ENCODE measurements at regions not wholly inside any gene's neighbourhood (a gene's known extent, or its start where the extent isn't known, plus 50 kb on each side); places are given as distances from the start of the nearest gene placed in this dataset.

GRCh38 chr7:82530361-82530760, 86.8 kb upstream of the CACNA2D1 start:
- Histone ChIP-seq H3K27ac (ENCODE audit: low read length in 2 of 2) (no peak overlapping the region), H2AFZ (ENCODE audit: insufficient read depth, low read depth, low read length, poor library complexity, severe bottlenecking) (no peak overlapping the region), H3K79me2 (ENCODE audit: control insufficient read depth, insufficient read depth, low read length) (no peaks in the 10 kb centered on the region), H3K9ac (ENCODE audit: low read length) (no peak overlapping the region), H3K4me2 (replicated peaks; ENCODE audit: low read depth, low read length, poor library complexity, severe bottlenecking) (no peak overlapping the region), H3K4me3 (ENCODE audit: control extremely low read depth in 1 of 5, extremely low read depth in 1 of 5, insufficient read depth in 1 of 5, low read depth in 2 of 5, low read length in 4 of 5) (no peak overlapping the region), H3K9me3 (ENCODE audit: control extremely low read depth in 1 of 3, control insufficient read depth in 2 of 3, insufficient read depth in 1 of 3, low read length in 2 of 3) (no peaks in the 10 kb centered on the region), H3K27me3 (replicated peaks in 1 of 4; ENCODE audit: control extremely low read depth in 1 of 4, control insufficient read depth in 3 of 4, insufficient read depth in 4 of 4, low read length in 3 of 4) (no peaks in the 10 kb centered on the region), H3K4me1 (ENCODE audit: control insufficient read depth in 2 of 2, insufficient read depth in 2 of 2, low read length in 2 of 2) (no peaks in the 10 kb centered on the region), H4K20me1 (ENCODE audit: control insufficient read depth, insufficient read depth, low read length, poor library complexity, severe bottlenecking) (no peaks in the 10 kb centered on the region), H3K36me3 (replicated peaks in 1 of 2; ENCODE audit: control extremely low read depth in 1 of 2, control insufficient read depth in 1 of 2, extremely low read depth in 1 of 2, insufficient read depth in 2 of 2, low read length in 1 of 2) (no peaks in the 10 kb centered on the region)
- ATAC-seq (ENCODE audit: low read depth) (no peak), DNase-seq (no peak)
- no peaks in the 10 kb centered on the region for H3K9me3 Mint-ChIP-seq (ENCODE audit: insufficient read depth)
- H3K4me3 Mint-ChIP-seq: no peak overlapping the region
- intact Hi-C loops (cut with micrococcal nuclease): no loop called here
- POLR2A ChIA-PET: no interaction called here
- no peak overlapping the region for H3K27ac Mint-ChIP-seq
- CTCF ChIA-PET: no interaction called here
- H3K27me3 Mint-ChIP-seq: no peaks in the 10 kb centered on the region
- H3K4me1 Mint-ChIP-seq: no peaks in the 10 kb centered on the region
- 88% methylated on average over 3 of the region's 5 CpGs for WGBS (ENCODE audit: insufficient coverage)
- TF ChIP-seq, protein P1, sequence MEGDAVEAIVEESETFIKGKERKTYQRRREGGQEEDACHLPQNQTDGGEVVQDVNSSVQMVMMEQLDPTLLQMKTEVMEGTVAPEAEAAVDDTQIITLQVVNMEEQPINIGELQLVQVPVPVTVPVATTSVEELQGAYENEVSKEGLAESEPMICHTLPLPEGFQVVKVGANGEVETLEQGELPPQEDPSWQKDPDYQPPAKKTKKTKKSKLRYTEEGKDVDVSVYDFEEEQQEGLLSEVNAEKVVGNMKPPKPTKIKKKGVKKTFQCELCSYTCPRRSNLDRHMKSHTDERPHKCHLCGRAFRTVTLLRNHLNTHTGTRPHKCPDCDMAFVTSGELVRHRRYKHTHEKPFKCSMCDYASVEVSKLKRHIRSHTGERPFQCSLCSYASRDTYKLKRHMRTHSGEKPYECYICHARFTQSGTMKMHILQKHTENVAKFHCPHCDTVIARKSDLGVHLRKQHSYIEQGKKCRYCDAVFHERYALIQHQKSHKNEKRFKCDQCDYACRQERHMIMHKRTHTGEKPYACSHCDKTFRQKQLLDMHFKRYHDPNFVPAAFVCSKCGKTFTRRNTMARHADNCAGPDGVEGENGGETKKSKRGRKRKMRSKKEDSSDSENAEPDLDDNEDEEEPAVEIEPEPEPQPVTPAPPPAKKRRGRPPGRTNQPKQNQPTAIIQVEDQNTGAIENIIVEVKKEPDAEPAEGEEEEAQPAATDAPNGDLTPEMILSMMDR (IDR thresholded peaks at IDR 0.05): no peak
- TF ChIP-seq EZH2 (IDR thresholded peaks at IDR 0.05; ENCODE audit: borderline replicate concordance, insufficient read depth, low read depth, low read length, poor library complexity, severe bottlenecking): no peak

- Histone ChIP-seq H3K27me3 (replicated peaks in 1 of 4; ENCODE audit: control extremely low read depth in 1 of 4, control insufficient read depth in 3 of 4, insufficient read depth in 4 of 4, low read length in 3 of 4) (no peaks in the 10 kb centered on the region), H4K20me1 (ENCODE audit: control insufficient read depth, insufficient read depth, low read length, poor library complexity, severe bottlenecking) (no peaks in the 10 kb centered on the region), H3K36me3 (replicated peaks in 1 of 2; ENCODE audit: control extremely low read depth in 1 of 2, control insufficient read depth in 1 of 2, extremely low read depth in 1 of 2, insufficient read depth in 2 of 2, low read length in 1 of 2) (no peaks in the 10 kb centered on the region), H3K27ac (ENCODE audit: low read length in 2 of 2) (no peak overlapping the region), H2AFZ (ENCODE audit: insufficient read depth, low read depth, low read length, poor library complexity, severe bottlenecking) (no peak overlapping the region), H3K9ac (ENCODE audit: low read length) (no peak overlapping the region), H3K79me2 (ENCODE audit: control insufficient read depth, insufficient read depth, low read length) (no peaks in the 10 kb centered on the region), H3K4me3 (ENCODE audit: control extremely low read depth in 1 of 5, extremely low read depth in 1 of 5, insufficient read depth in 1 of 5, low read depth in 2 of 5, low read length in 4 of 5) (no peak overlapping the region), H3K4me2 (replicated peaks; ENCODE audit: low read depth, low read length, poor library complexity, severe bottlenecking) (no peak overlapping the region), H3K9me3 (ENCODE audit: control extremely low read depth in 1 of 3, control insufficient read depth in 2 of 3, insufficient read depth in 1 of 3, low read length in 2 of 3) (no peaks in the 10 kb centered on the region), H3K4me1 (ENCODE audit: control insufficient read depth in 2 of 2, insufficient read depth in 2 of 2, low read length in 2 of 2) (no peaks in the 10 kb centered on the region)
- no peaks in the 10 kb centered on the region for H3K4me1 Mint-ChIP-seq
- no peak overlapping the region for H3K4me3 Mint-ChIP-seq
- ChIA-PET POLR2A (no interaction called here), CTCF (no interaction called here)
- H3K27me3 Mint-ChIP-seq: no peaks in the 10 kb centered on the region
- DNase-seq (no peak), ATAC-seq (ENCODE audit: low read depth) (no peak)
- TF ChIP-seq EZH2 (IDR thresholded peaks at IDR 0.05; ENCODE audit: borderline replicate concordance, insufficient read depth, low read depth, low read length, poor library complexity, severe bottlenecking): no peak
- TF ChIP-seq, protein P1 (IDR thresholded peaks at IDR 0.05): no peak
- intact Hi-C loops (cut with micrococcal nuclease): no loop called here
- no peaks in the 10 kb centered on the region for H3K9me3 Mint-ChIP-seq (ENCODE audit: insufficient read depth)
- WGBS (ENCODE audit: insufficient coverage): 100% methylated on average over 1 of the region's 3 CpGs
- H3K27ac Mint-ChIP-seq: no peak overlapping the region
These were observed 85.2 kb upstream of the CACNA2D1 start for GRCh38 chr7:82528577-82529310.

Data from B cell (primary cell).